22Rv1 (cell line): ENCODE measurements at regions not wholly inside any gene's neighbourhood (a gene's known extent, or its start where the extent isn't known, plus 50 kb on each side); places are given as distances from the start of the nearest gene placed in this dataset.

Experiments
- ZFX ChIP-seq: fragments of 450-650 bp; IDR thresholded peaks from 2 replicates; pipeline ENCODE4 v1.6.1; 2017; ENCODE audit warnings: antibody characterized with exemption, borderline replicate concordance
- TF ChIP-seq, protein P1 (sequence below): fragments of 450-650 bp; IDR thresholded peaks from 2 replicates; pipeline ENCODE4 v1.5.1; 2017; ENCODE audit warnings: mild to moderate bottlenecking

DNA sequence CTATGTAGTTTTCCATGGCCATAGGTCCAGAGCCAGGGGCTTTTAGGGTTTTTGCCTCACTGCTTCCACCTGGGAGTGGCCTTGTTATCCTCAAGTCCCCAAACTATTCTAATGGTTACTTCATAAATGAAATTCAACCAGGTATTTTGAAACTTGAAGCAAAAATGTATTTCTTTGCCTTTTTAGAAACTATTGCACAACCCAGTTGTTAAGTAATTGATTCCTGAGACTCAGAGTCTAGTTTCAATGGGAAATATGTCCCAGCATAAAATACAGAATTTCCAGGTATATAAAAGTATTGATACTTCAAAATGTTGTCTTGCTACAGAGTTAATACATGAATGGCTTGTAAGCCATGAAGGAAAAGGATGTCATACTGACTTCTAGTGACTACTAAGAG is 456.2 kb upstream of the DAB2 start:
- TF ChIP-seq, protein P1, sequence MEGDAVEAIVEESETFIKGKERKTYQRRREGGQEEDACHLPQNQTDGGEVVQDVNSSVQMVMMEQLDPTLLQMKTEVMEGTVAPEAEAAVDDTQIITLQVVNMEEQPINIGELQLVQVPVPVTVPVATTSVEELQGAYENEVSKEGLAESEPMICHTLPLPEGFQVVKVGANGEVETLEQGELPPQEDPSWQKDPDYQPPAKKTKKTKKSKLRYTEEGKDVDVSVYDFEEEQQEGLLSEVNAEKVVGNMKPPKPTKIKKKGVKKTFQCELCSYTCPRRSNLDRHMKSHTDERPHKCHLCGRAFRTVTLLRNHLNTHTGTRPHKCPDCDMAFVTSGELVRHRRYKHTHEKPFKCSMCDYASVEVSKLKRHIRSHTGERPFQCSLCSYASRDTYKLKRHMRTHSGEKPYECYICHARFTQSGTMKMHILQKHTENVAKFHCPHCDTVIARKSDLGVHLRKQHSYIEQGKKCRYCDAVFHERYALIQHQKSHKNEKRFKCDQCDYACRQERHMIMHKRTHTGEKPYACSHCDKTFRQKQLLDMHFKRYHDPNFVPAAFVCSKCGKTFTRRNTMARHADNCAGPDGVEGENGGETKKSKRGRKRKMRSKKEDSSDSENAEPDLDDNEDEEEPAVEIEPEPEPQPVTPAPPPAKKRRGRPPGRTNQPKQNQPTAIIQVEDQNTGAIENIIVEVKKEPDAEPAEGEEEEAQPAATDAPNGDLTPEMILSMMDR: no peak
- no peak for TF ChIP-seq ZFX
